ENCODE measurements at regions not wholly inside any gene's neighbourhood (a gene's known extent, or its start where the extent isn't known, plus 50 kb on each side); places are given as distances from the start of the nearest gene placed in this dataset.
A peak's percentile ranks its signal among the peaks of the same experiment; 100 is the strongest.

GRCh38 chr5:96288166-96288844 is 144.7 kb downstream of the PCSK1 start:
- no peak for DNase-seq (ENCODE audit: low read depth, low spot score)
- Mint-ChIP-seq H3K4me1 (peaks cover 31% of the 10 kb centered on the region), H3K27ac (ENCODE audit: unreplicated experiment) (no peak overlapping the region), H3K36me3 (ENCODE audit: low read depth) (peaks cover 3% of the 10 kb centered on the region), H3K4me3 (no peak overlapping the region), H3K9me3 (peaks cover 3% of the 10 kb centered on the region), H3K27me3 (ENCODE audit: low read depth) (no peaks in the 10 kb centered on the region)
- TF ChIP-seq CTCF (conservative IDR thresholded peaks at IDR 0.05) = no peak

- Mint-ChIP-seq H3K4me1 (peaks cover 31% of the 10 kb centered on the region), H3K27ac (ENCODE audit: unreplicated experiment) (no peak overlapping the region), H3K4me3 (peak overlapping the region; percentile 44), H3K36me3 (ENCODE audit: low read depth) (peaks cover 3% of the 10 kb centered on the region), H3K27me3 (ENCODE audit: low read depth) (no peaks in the 10 kb centered on the region), H3K9me3 (peaks cover 3% of the 10 kb centered on the region)
- no peak for DNase-seq (ENCODE audit: low read depth, low spot score)
- TF ChIP-seq CTCF (conservative IDR thresholded peaks at IDR 0.05) = no peak
These were observed 145.9 kb downstream of the PCSK1 start for GRCh38 chr5:96287136-96287535.

- Mint-ChIP-seq H3K4me3 (no peak overlapping the region), H3K27me3 (ENCODE audit: low read depth) (no peaks in the 10 kb centered on the region), H3K36me3 (ENCODE audit: low read depth) (peaks cover 3% of the 10 kb centered on the region), H3K27ac (ENCODE audit: unreplicated experiment) (no peak overlapping the region), H3K9me3 (peaks cover 8% of the 10 kb centered on the region), H3K4me1 (peaks cover 31% of the 10 kb centered on the region)
- DNase-seq (ENCODE audit: low read depth, low spot score) = no peak
- no peak for TF ChIP-seq CTCF (conservative IDR thresholded peaks at IDR 0.05)
These were observed 147.2 kb downstream of the PCSK1 start for GRCh38 chr5:96285823-96286222.

- H3K27me3 Mint-ChIP-seq (ENCODE audit: low read depth) = no peaks in the 10 kb centered on the region
- no peak for DNase-seq (ENCODE audit: low read depth, low spot score)
- H3K27ac Mint-ChIP-seq (ENCODE audit: unreplicated experiment) = no peak overlapping the region
- peaks cover 3% of the 10 kb centered on the region for H3K36me3 Mint-ChIP-seq (ENCODE audit: low read depth)
- peaks cover 8% of the 10 kb centered on the region for H3K9me3 Mint-ChIP-seq
- TF ChIP-seq CTCF (conservative IDR thresholded peaks at IDR 0.05) = no peak
- peaks cover 31% of the 10 kb centered on the region for H3K4me1 Mint-ChIP-seq
- H3K4me3 Mint-ChIP-seq = no peak overlapping the region
These were observed 148.2 kb downstream of the PCSK1 start for GRCh38 chr5:96284727-96285389.

GRCh38 chr5:96283589-96283988 is 149.5 kb downstream of the PCSK1 start:
- Mint-ChIP-seq H3K4me3 (no peak overlapping the region), H3K27me3 (ENCODE audit: low read depth) (no peaks in the 10 kb centered on the region), H3K9me3 (peaks cover 5% of the 10 kb centered on the region), H3K36me3 (ENCODE audit: low read depth) (no peaks in the 10 kb centered on the region), H3K4me1 (peaks cover 31% of the 10 kb centered on the region), H3K27ac (ENCODE audit: unreplicated experiment) (no peak overlapping the region)
- DNase-seq (ENCODE audit: low read depth, low spot score) = no peak
- TF ChIP-seq CTCF (conservative IDR thresholded peaks at IDR 0.05) = no peak

Data from neural crest cell (in vitro differentiated cells).